ENCODE measurements at regions not wholly inside any gene's neighbourhood (a gene's known extent, or its start where the extent isn't known, plus 50 kb on each side); places are given as distances from the start of the nearest gene placed in this dataset.

GRCh38 chr5:125033602-125034001 is 287.2 kb upstream of the ZNF608 start:
- WGBS: 90% methylated on average over 2 of the region's 2 CpGs
- Histone ChIP-seq H3K4me3 (ENCODE audit: low read depth in 1 of 3, low read length in 3 of 3) (no peak overlapping the region), H3K9me3 (ENCODE audit: control insufficient read depth in 4 of 4, low read length in 3 of 4) (no peaks in the 10 kb centered on the region), H3K4me1 (ENCODE audit: control insufficient read depth in 4 of 4, insufficient read depth in 4 of 4, low read length in 3 of 4) (peaks cover 0 to 6% (median 1%) of the 10 kb centered on the region in 4 donors), H3K27ac (ENCODE audit: low read depth in 1 of 2, low read length in 2 of 2) (no peak overlapping the region), H3K36me3 (ENCODE audit: control insufficient read depth in 4 of 4, insufficient read depth in 3 of 4, low read depth in 1 of 4, low read length in 3 of 4) (no peaks in the 10 kb centered on the region), H3K9ac (ENCODE audit: low read depth in 1 of 2, low read length in 2 of 2) (no peak overlapping the region), H3K27me3 (ENCODE audit: control insufficient read depth in 4 of 4, insufficient read depth in 4 of 4, low read length in 3 of 4) (no peaks in the 10 kb centered on the region)
- no peak for DNase-seq (ENCODE audit: low spot score)
- TF ChIP-seq NR2F2 (IDR thresholded peaks at IDR 0.05): no peak

- no peaks in the 10 kb centered on the region for H3K9me3 ChIP-seq (ENCODE audit: control insufficient read depth in 4 of 4, low read length in 3 of 4)
- TF ChIP-seq CTCF (IDR thresholded peaks at IDR 0.05; ENCODE audit: low read depth, low read length, missing input control): no peak
- no peak for TF ChIP-seq REST (IDR thresholded peaks at IDR 0.05)
- TF ChIP-seq RAD21 (IDR thresholded peaks at IDR 0.05): peak in 1 of 2 donors; percentile 19
- peak in 1 of 2 donors; percentile 13 for TF ChIP-seq HNF4A (conservative IDR thresholded peaks at IDR 0.05)
- TF ChIP-seq EGR1 (IDR thresholded peaks at IDR 0.05; ENCODE audit: low read depth in 2 of 2): no peak
- no peaks in the 10 kb centered on the region for H3K27me3 ChIP-seq (ENCODE audit: control insufficient read depth in 4 of 4, insufficient read depth in 4 of 4, low read length in 3 of 4)
- H3K9ac ChIP-seq (ENCODE audit: low read depth in 1 of 2, low read length in 2 of 2): no peak overlapping the region
- no peak overlapping the region for H3K27ac ChIP-seq (ENCODE audit: low read depth in 1 of 2, low read length in 2 of 2)
- H3K36me3 ChIP-seq (ENCODE audit: control insufficient read depth in 4 of 4, insufficient read depth in 3 of 4, low read depth in 1 of 4, low read length in 3 of 4): no peaks in the 10 kb centered on the region
- no peak overlapping the region for H3K4me3 ChIP-seq (ENCODE audit: low read depth in 1 of 3, low read length in 3 of 3)
- DNase-seq (ENCODE audit: low spot score): no peak
- 40% methylated on average over 5 of the region's 5 CpGs for WGBS
- peaks cover 0 to 6% (median 1%) of the 10 kb centered on the region in 4 donors for H3K4me1 ChIP-seq (ENCODE audit: control insufficient read depth in 4 of 4, insufficient read depth in 4 of 4, low read length in 3 of 4)
Measured at GRCh38 chr5:125034331-125034730, 287.9 kb upstream of the ZNF608 start.

- Histone ChIP-seq H3K4me1 (ENCODE audit: control insufficient read depth in 4 of 4, insufficient read depth in 4 of 4, low read length in 3 of 4) (peaks cover 0 to 6% (median 1%) of the 10 kb centered on the region in 4 donors), H3K27ac (ENCODE audit: low read depth in 1 of 2, low read length in 2 of 2) (no peak overlapping the region), H3K36me3 (ENCODE audit: control insufficient read depth in 4 of 4, insufficient read depth in 3 of 4, low read depth in 1 of 4, low read length in 3 of 4) (no peaks in the 10 kb centered on the region), H3K9me3 (ENCODE audit: control insufficient read depth in 4 of 4, low read length in 3 of 4) (no peaks in the 10 kb centered on the region), H3K4me3 (ENCODE audit: low read depth in 1 of 3, low read length in 3 of 3) (no peak overlapping the region), H3K9ac (ENCODE audit: low read depth in 1 of 2, low read length in 2 of 2) (no peak overlapping the region), H3K27me3 (ENCODE audit: control insufficient read depth in 4 of 4, insufficient read depth in 4 of 4, low read length in 3 of 4) (no peaks in the 10 kb centered on the region)
- WGBS: 95% methylated on average over 8 of the region's 8 CpGs
- TF ChIP-seq FOXA1 (IDR thresholded peaks at IDR 0.05) (no peak), JUND (IDR thresholded peaks at IDR 0.05) (no peak), NR2F2 (IDR thresholded peaks at IDR 0.05) (no peak), EGR1 (IDR thresholded peaks at IDR 0.05; ENCODE audit: low read depth in 2 of 2) (no peak), YY1 (IDR thresholded peaks at IDR 0.05) (no peak), RXRA (IDR thresholded peaks at IDR 0.05) (no peak), RAD21 (IDR thresholded peaks at IDR 0.05) (no peak), MAX (IDR thresholded peaks at IDR 0.05) (no peak), GABPA (IDR thresholded peaks at IDR 0.05 in 1 of 2, conservative IDR thresholded peaks at IDR 0.05 in 1 of 2) (no peak), TAF1 (conservative IDR thresholded peaks at IDR 0.05) (no peak), FOXA2 (IDR thresholded peaks at IDR 0.05) (no peak), ZBTB33 (IDR thresholded peaks at IDR 0.05) (no peak), CTCF (IDR thresholded peaks at IDR 0.05; ENCODE audit: low read depth, low read length, missing input control) (no peak), ATF3 (IDR thresholded peaks at IDR 0.05) (no peak), HNF4A (conservative IDR thresholded peaks at IDR 0.05) (no peak)
- no peak for DNase-seq (ENCODE audit: low spot score)
Measured at GRCh38 chr5:125036494-125036893, 290.1 kb upstream of the ZNF608 start.

Data from liver (tissue), 8 donors.